ENCODE measurements at regions not wholly inside any gene's neighbourhood (a gene's known extent, or its start where the extent isn't known, plus 50 kb on each side); places are given as distances from the start of the nearest gene placed in this dataset.
"Not testable (repeated sequence)": the region's sequence is repeated elsewhere in the genome, so short reads cannot be mapped to it uniquely, and the experiment has no call there.

DNA sequence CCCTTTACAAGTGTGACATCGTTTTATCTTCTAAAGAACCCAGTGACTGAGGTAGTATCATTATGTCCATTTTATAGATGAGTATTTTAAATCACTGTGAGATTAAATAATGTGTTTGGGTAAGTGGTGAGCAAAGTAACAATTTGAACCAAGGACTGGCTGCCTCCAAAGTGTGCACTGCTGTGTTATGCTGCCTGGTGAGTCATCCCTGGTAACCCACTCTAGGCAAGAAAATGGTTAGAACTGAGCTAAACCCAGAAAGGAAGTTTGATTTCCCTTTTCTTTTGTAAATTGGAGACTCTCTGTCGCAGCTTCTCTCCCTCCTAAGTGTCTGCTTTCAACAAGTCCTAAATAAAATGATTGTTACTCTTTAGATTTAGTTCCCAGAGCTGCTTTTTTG, 342.8 kb upstream of the KAZN start:
- no peaks in the 10 kb centered on the region for H3K4me1 Mint-ChIP-seq
- H3K27me3 Mint-ChIP-seq, result peaks cover 37% of the 10 kb centered on the region
- ATAC-seq (replicated peaks; ENCODE audit: extremely low read depth, poor library complexity, severe bottlenecking), result no peak

DNA sequence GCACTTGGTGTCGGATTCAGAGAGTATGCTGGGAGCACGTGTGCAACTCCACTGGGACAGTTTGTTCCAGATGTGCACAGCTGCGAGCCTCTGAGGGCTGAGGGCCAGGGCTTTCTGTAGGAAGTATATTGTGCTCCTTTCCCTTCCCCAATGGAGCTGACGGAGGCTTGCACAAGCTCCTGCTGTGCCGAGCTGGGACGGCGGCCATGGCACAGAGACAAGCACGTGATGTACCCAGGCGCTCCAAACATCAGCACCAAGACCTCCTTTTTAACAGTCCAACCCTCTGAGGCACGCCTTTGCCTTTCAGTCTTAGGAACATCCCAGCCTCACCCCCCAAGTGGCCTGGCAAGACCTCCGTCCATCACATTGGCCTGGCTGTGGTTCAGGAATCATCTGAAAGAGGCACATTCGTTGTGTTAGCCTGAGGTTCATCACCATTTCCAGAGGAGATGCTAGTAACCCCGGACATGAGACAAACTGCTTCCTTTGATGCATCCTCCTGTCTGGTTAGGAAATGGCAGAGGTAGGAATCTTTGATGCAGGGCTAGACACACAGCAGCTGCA, 339.2 kb upstream of the KAZN start:
- Mint-ChIP-seq H3K4me1 (no peaks in the 10 kb centered on the region), H3K4me3 (no peak overlapping the region), H3K27me3 (peaks cover 10% of the 10 kb centered on the region), H3K9me3 (no peaks in the 10 kb centered on the region), H3K36me3 (ENCODE audit: insufficient read depth) (no peaks in the 10 kb centered on the region), H3K27ac (ENCODE audit: low read depth) (no peak overlapping the region)
- no peak for ATAC-seq (replicated peaks; ENCODE audit: extremely low read depth, poor library complexity, severe bottlenecking)
- no peak for DNase-seq (ENCODE audit: low spot score in 2 of 2)

More for the DNA sequence above, 342.8 kb upstream of the KAZN start:
- no peak for DNase-seq (ENCODE audit: low spot score in 2 of 2)
- H3K36me3 Mint-ChIP-seq (ENCODE audit: insufficient read depth), result no peaks in the 10 kb centered on the region
- H3K9me3 Mint-ChIP-seq, result no peaks in the 10 kb centered on the region
- H3K27ac Mint-ChIP-seq (ENCODE audit: low read depth), result no peak overlapping the region
- no peak overlapping the region for H3K4me3 Mint-ChIP-seq

DNA sequence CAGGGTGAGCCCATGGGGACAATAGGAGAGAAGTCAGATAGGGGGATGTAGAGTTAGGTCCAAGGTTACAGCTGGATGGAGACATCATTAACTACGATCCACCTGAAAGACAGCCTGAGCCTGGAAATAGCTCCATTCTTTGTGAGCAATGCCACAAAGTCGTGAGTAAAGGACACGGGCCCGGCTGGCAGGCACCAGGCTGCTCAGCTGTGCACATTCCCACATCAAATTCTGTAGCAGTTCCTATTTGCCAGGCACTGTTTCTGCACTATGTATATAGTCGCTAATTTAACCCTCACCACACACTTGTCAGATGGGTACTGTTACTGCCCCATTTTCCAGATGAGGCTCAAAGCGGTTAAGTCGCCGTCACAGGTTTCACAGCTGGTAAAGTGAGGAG, 338.0 kb upstream of the KAZN start:
- Mint-ChIP-seq H3K36me3 (ENCODE audit: insufficient read depth) (no peaks in the 10 kb centered on the region), H3K4me1 (no peaks in the 10 kb centered on the region), H3K9me3 (no peaks in the 10 kb centered on the region), H3K4me3 (no peak overlapping the region), H3K27me3 (peaks cover 19% of the 10 kb centered on the region), H3K27ac (ENCODE audit: low read depth) (no peak overlapping the region)
- ATAC-seq (replicated peaks; ENCODE audit: extremely low read depth, poor library complexity, severe bottlenecking) (no peak), DNase-seq (ENCODE audit: low spot score in 2 of 2) (no peak)

DNA sequence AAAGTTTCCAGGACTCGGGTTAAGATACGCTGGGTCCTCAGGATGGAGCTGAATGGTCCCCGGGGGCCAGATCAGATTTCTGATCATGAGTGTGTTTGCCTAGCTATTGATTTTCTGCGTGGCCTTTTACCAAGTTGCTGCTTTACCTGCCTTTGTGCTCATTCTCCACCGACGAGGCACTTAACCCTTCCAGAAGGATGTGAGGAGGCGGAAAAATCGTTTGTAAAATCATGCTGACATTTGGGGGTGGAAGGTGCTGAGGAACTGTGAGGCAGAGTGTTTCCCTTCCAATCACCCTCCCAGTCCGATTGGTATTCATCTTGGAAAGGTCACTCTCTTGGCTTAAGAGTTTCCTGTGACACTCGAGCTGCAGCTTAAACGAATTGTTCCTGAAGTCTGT, 337.1 kb upstream of the KAZN start:
- H3K27ac Mint-ChIP-seq (ENCODE audit: low read depth), result no peak overlapping the region
- DNase-seq (ENCODE audit: low spot score in 2 of 2) (no peak), ATAC-seq (replicated peaks; ENCODE audit: extremely low read depth, poor library complexity, severe bottlenecking) (no peak)
- no peaks in the 10 kb centered on the region for H3K4me1 Mint-ChIP-seq
- H3K27me3 Mint-ChIP-seq, result peaks cover 28% of the 10 kb centered on the region
- H3K36me3 Mint-ChIP-seq (ENCODE audit: insufficient read depth), result no peaks in the 10 kb centered on the region
- H3K9me3 Mint-ChIP-seq, result no peaks in the 10 kb centered on the region
- no peak overlapping the region for H3K4me3 Mint-ChIP-seq

DNA sequence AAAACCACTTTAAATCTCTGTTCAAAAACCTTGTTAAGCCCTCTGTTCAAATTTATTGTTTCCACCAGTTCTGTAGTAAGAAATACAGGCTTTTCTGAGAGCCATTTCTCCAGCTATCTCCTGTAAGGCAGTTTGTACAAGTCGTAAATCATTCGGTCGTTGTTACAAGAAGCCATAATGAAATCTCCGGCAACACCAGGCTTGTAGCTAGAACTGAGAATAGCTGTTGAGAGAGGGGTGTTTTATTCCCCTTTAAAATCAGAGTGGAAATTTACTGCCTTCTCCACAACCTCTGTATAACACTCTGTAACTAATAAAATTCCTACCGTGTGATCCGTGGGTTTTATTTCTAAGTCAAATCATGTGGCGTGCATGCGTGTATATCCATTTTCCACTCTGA, 335.8 kb upstream of the KAZN start:
- no peaks in the 10 kb centered on the region for H3K4me1 Mint-ChIP-seq
- H3K27me3 Mint-ChIP-seq, result peaks cover 31% of the 10 kb centered on the region
- no peak for DNase-seq (ENCODE audit: low spot score in 2 of 2)
- no peak for ATAC-seq (replicated peaks; ENCODE audit: extremely low read depth, poor library complexity, severe bottlenecking)
- H3K27ac Mint-ChIP-seq (ENCODE audit: low read depth), result no peak overlapping the region
- no peaks in the 10 kb centered on the region for H3K9me3 Mint-ChIP-seq
- H3K4me3 Mint-ChIP-seq, result no peak overlapping the region
- H3K36me3 Mint-ChIP-seq (ENCODE audit: insufficient read depth), result no peaks in the 10 kb centered on the region

DNA sequence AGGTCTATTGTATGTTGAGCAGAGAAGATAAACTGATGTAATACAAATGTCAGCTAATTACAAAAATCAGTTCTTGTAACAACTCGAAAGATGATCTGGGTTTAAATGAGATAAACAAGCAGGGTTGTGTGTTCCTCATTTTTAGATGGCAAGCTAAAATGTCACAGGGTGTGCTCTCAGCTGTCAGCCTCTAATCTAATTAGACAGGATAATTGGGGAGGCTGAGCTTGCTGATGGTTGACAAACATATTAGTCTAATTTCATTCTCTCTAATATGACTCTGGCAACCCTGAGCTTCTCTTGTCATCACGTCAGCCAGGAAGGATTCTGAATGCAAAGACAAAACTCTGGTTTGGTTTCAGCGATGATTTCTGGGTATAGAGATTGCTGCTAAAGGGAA, 335.3 kb upstream of the KAZN start:
- H3K4me1 Mint-ChIP-seq, result no peaks in the 10 kb centered on the region
- ATAC-seq (replicated peaks; ENCODE audit: extremely low read depth, poor library complexity, severe bottlenecking) (no peak), DNase-seq (ENCODE audit: low spot score in 2 of 2) (no peak)
- H3K9me3 Mint-ChIP-seq, result no peaks in the 10 kb centered on the region
- no peaks in the 10 kb centered on the region for H3K36me3 Mint-ChIP-seq (ENCODE audit: insufficient read depth)
- H3K27ac Mint-ChIP-seq (ENCODE audit: low read depth), result no peak overlapping the region
- peaks cover 37% of the 10 kb centered on the region for H3K27me3 Mint-ChIP-seq
- H3K4me3 Mint-ChIP-seq, result no peak overlapping the region

DNA sequence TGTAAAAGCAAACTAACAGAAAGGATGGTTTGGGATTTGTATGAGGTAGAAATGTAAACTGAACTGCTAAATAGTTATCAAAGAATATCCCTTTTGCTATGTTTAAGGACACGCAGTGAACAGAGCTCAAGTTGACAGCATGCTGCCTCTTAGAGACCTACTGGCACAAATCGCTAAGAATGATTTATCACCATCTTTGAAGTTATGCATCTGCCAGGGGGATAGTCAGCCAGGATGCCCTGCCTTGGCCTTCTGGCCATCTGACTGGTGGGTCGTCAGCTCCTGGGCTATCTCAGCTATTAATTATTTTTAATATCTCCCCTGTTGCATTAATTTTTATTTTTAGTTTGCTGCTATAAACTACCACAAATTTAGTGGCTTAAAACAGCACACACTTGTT, 334.8 kb upstream of the KAZN start:
- no peaks in the 10 kb centered on the region for H3K4me1 Mint-ChIP-seq
- DNase-seq (ENCODE audit: low spot score in 2 of 2) (no peak), ATAC-seq (replicated peaks; ENCODE audit: extremely low read depth, poor library complexity, severe bottlenecking) (no peak)
- H3K9me3 Mint-ChIP-seq, result no peaks in the 10 kb centered on the region
- peaks cover 34% of the 10 kb centered on the region for H3K27me3 Mint-ChIP-seq
- no peak overlapping the region for H3K27ac Mint-ChIP-seq (ENCODE audit: low read depth)
- H3K4me3 Mint-ChIP-seq, result no peak overlapping the region
- no peaks in the 10 kb centered on the region for H3K36me3 Mint-ChIP-seq (ENCODE audit: insufficient read depth)

DNA sequence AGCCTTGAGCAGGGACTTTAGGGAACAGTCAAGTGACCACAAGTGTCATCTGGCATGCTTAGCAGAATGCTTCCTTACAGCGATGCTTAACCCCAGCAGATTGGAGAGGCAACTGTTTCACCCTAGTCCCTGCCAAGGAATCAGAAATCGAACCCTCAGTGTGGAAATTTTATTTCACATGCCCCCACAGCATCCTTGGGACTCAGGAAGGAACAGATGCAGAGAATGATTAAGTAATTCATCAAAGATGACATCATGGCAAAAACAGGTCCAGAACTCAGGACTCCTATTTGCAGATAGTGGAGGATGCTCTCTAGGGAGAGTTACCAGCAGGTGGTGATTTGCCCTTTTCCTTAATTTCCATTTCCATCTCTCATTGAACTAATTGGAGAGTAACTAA, 333.0 kb upstream of the KAZN start:
- no peak for DNase-seq (ENCODE audit: low spot score in 2 of 2)

DNA sequence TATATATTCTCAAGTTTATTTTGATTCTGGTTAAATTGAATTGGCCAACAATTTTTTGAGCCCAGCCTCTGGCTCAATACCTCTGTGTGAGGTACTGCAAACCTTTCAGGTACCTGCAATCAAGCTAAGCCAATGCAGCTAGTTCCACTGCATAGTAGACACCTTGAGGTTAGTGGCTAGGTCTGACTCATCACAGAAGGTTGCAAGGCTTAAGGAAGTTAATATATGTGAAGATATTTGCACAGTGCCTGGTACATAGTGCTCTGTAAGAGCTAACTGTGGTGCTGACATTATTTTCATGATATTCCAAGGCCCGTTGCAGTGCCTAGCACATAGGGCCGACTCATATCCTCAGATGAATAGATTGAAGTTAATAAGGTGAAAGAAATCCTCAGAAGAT, 330.5 kb upstream of the KAZN start:
- H3K27me3 Mint-ChIP-seq, result peaks cover 37% of the 10 kb centered on the region
- H3K27ac Mint-ChIP-seq (ENCODE audit: low read depth), result no peak overlapping the region
- no peaks in the 10 kb centered on the region for H3K36me3 Mint-ChIP-seq (ENCODE audit: insufficient read depth)
- no peaks in the 10 kb centered on the region for H3K4me1 Mint-ChIP-seq
- H3K9me3 Mint-ChIP-seq, result no peaks in the 10 kb centered on the region
- H3K4me3 Mint-ChIP-seq, result no peak overlapping the region
- ATAC-seq (replicated peaks; ENCODE audit: extremely low read depth, poor library complexity, severe bottlenecking) (no peak), DNase-seq (ENCODE audit: low spot score in 2 of 2) (no peak)

More for the DNA sequence above, 333.0 kb upstream of the KAZN start:
- H3K4me1 Mint-ChIP-seq, result no peaks in the 10 kb centered on the region
- no peak overlapping the region for H3K4me3 Mint-ChIP-seq
- no peak for ATAC-seq (replicated peaks; ENCODE audit: extremely low read depth, poor library complexity, severe bottlenecking)
- no peaks in the 10 kb centered on the region for H3K36me3 Mint-ChIP-seq (ENCODE audit: insufficient read depth)
- peaks cover 37% of the 10 kb centered on the region for H3K27me3 Mint-ChIP-seq
- no peak overlapping the region for H3K27ac Mint-ChIP-seq (ENCODE audit: low read depth)
- no peaks in the 10 kb centered on the region for H3K9me3 Mint-ChIP-seq

DNA sequence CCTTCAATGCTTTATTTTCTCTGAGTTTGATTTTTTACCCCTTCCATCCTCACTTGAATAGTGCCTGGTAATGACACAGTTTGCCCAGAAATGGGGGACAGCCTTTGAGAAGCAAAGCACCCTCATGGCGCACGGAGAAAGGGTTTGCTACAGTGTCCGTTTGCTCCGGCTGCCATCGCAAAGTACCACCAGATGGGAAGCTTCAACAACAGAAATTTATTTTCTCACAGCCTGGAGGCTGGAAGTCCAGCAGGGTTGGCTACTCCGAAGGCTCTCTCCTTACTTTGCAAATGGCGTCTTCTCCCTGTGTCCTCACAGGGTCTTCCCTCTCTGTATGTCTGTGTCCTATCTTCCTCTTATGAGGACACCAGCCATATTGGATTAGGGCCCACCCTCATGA, 327.7 kb upstream of the KAZN start:
- H3K4me3 Mint-ChIP-seq, result no peak overlapping the region
- DNase-seq (ENCODE audit: low spot score in 2 of 2), result no peak
- no peaks in the 10 kb centered on the region for H3K4me1 Mint-ChIP-seq
- peaks cover 24% of the 10 kb centered on the region for H3K27me3 Mint-ChIP-seq
- ATAC-seq (replicated peaks; ENCODE audit: extremely low read depth, poor library complexity, severe bottlenecking), result no peak
- H3K36me3 Mint-ChIP-seq (ENCODE audit: insufficient read depth), result no peaks in the 10 kb centered on the region
- no peaks in the 10 kb centered on the region for H3K9me3 Mint-ChIP-seq
- H3K27ac Mint-ChIP-seq (ENCODE audit: low read depth), result no peak overlapping the region

DNA sequence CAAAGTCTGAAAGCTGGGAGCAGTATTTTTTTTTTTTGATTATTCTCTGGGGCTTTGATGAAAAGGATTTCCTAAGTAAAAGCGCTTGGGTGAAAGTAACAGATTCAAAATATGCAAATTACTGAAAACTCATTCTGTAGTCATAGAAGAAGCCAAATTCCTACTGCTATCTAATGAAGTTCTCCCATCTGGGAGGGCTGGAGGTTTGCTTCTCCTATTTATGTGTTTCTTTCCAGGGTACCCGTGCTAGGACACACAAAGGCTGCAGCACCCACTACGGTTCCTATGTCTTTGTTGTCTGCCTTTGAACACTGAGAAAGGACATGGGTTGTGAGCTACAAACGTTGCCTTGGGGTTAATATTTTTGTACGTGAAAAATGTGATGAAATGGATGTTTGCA, 324.7 kb upstream of the KAZN start:
- Mint-ChIP-seq H3K9me3 (no peaks in the 10 kb centered on the region), H3K4me1 (no peaks in the 10 kb centered on the region), H3K4me3 (no peak overlapping the region), H3K36me3 (ENCODE audit: insufficient read depth) (no peaks in the 10 kb centered on the region), H3K27me3 (peaks cover 9% of the 10 kb centered on the region), H3K27ac (ENCODE audit: low read depth) (no peak overlapping the region)
- DNase-seq (ENCODE audit: low spot score in 2 of 2) (no peak), ATAC-seq (replicated peaks; ENCODE audit: extremely low read depth, poor library complexity, severe bottlenecking) (no peak)

DNA sequence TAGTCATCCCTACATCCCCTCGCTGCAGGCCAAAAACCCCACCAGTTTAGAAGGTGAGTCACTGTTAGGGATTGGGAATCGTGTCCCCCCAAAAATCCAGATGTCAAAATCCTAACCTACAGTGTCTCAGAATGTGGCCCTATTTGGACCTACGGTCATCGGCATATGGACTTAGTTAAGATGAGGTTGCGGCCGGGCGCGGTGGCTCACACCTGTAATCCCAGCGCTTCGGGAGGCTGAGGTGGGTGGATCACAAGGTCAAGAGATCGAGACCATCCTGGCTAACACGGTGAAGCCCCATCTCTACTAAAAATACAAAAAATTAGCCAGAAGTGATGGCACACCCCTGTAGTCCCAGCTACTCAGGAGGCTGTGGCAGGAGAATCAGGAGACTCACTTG, 318.6 kb upstream of the KAZN start:
- H3K27me3 Mint-ChIP-seq; DNase-seq (ENCODE audit: low spot score in 2 of 2); H3K36me3 Mint-ChIP-seq (ENCODE audit: insufficient read depth): not testable (repeated sequence)

DNA sequence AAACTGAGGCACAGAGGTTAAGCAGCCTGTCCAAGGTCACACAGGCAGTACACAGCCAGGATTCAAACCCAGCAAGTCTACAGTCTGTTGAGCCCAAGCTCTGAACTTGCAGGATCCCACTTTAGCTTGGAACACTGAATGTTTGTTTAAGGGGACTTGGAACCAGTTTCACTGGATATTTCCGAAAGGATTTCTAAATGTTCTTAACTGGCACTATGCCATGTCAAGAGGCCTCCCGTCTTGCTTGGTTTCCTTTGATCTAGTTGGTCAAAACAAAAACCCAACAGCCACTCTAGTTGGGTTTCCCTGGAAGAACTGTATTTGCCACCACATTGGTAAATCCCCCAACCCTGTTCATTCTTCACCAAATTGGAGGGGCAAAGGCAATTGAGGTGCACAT, 317.6 kb upstream of the KAZN start:
- H3K4me1 Mint-ChIP-seq, result no peaks in the 10 kb centered on the region
- no peak for DNase-seq (ENCODE audit: low spot score in 2 of 2)
- no peak overlapping the region for H3K27ac Mint-ChIP-seq (ENCODE audit: low read depth)
- no peak overlapping the region for H3K4me3 Mint-ChIP-seq
- H3K36me3 Mint-ChIP-seq (ENCODE audit: insufficient read depth), result no peaks in the 10 kb centered on the region
- H3K27me3 Mint-ChIP-seq, result no peaks in the 10 kb centered on the region
- H3K9me3 Mint-ChIP-seq, result no peaks in the 10 kb centered on the region
- no peak for ATAC-seq (replicated peaks; ENCODE audit: extremely low read depth, poor library complexity, severe bottlenecking)

More for the DNA sequence above, 318.6 kb upstream of the KAZN start:
- H3K27ac Mint-ChIP-seq (ENCODE audit: low read depth); ATAC-seq (replicated peaks; ENCODE audit: extremely low read depth, poor library complexity, severe bottlenecking); H3K9me3 Mint-ChIP-seq; H3K4me3 Mint-ChIP-seq; H3K4me1 Mint-ChIP-seq: not testable (repeated sequence)

DNA sequence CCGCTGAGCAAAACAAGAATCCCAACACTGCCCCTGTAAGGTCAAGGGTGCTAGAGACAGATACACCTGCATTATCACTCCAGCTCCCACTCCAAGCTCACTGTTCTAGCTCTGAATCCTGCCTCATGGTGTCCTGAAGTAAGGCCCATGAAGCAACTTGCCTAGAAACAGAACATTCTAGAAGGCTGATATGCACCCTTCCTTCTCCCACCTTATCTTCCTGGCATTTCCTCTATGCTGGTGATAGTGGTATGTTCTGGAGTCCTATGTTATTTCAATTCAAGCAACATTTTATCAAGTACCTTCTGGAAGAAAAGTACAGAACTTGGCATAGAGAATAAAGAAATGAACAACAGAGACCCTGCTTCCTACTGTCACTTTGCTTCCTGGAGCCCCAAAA, 317.1 kb upstream of the KAZN start:
- no peak overlapping the region for H3K27ac Mint-ChIP-seq (ENCODE audit: low read depth)
- no peak overlapping the region for H3K4me3 Mint-ChIP-seq
- H3K9me3 Mint-ChIP-seq, result no peaks in the 10 kb centered on the region
- no peaks in the 10 kb centered on the region for H3K4me1 Mint-ChIP-seq
- no peaks in the 10 kb centered on the region for H3K27me3 Mint-ChIP-seq
- no peaks in the 10 kb centered on the region for H3K36me3 Mint-ChIP-seq (ENCODE audit: insufficient read depth)
- ATAC-seq (replicated peaks; ENCODE audit: extremely low read depth, poor library complexity, severe bottlenecking) (no peak), DNase-seq (ENCODE audit: low spot score in 2 of 2) (no peak)

Data from central memory CD8-positive, alpha-beta T cell (primary cell).